ENCODE measurements at regions not wholly inside any gene's neighbourhood (a gene's known extent, or its start where the extent isn't known, plus 50 kb on each side); places are given as distances from the start of the nearest gene placed in this dataset.

GRCh38 chr14:95428557-95428956, 87.9 kb downstream of the SYNE3 start:
- POLR2A ChIA-PET = interaction anchor here (0.6 kb wide), 2 partner anchors 52 to 71 kb away, joined by 3 read pairs; no protein-coding TSS in a partner anchor
- no peak for TF ChIP-seq NFIC (IDR thresholded peaks at IDR 0.05; ENCODE audit: low read depth, low read length)
- no peak for TF ChIP-seq MEF2B (IDR thresholded peaks at IDR 0.05; ENCODE audit: partially characterized antibody, poor library complexity, severe bottlenecking)
- TF ChIP-seq ZNF217 (IDR thresholded peaks at IDR 0.05) = no peak
- TF ChIP-seq ETV6 (conservative IDR thresholded peaks at IDR 0.05 in 1 of 2, IDR thresholded peaks at IDR 0.05 in 1 of 2; ENCODE audit: borderline replicate concordance in 1 of 2, low read depth in 1 of 2) = no peak
- no peak for TF ChIP-seq E2F4 (IDR thresholded peaks at IDR 0.05; ENCODE audit: low read depth, low read length)
- TF ChIP-seq IKZF1 (conservative IDR thresholded peaks at IDR 0.05) = no peak
- TF ChIP-seq CBX3 (IDR thresholded peaks at IDR 0.05; ENCODE audit: borderline replicate concordance, low read depth) = no peak
- no peak for TF ChIP-seq NBN (IDR thresholded peaks at IDR 0.05)
- no peak for TF ChIP-seq ESRRA (IDR thresholded peaks at IDR 0.05; ENCODE audit: low read length)
- no peak for TF ChIP-seq ELK1 (IDR thresholded peaks at IDR 0.05; ENCODE audit: low read depth, low read length)
- no peak for TF ChIP-seq ZBTB4 (CRISPR knock-in tag; IDR thresholded peaks at IDR 0.05)
- TF ChIP-seq HDAC6 (IDR thresholded peaks at IDR 0.05; ENCODE audit: unreplicated experiment) = no peak
- H3K4me2 ChIP-seq (ENCODE audit: control insufficient read depth, insufficient read depth) = no peak overlapping the region
- RAD21 ChIA-PET (ENCODE audit: unreplicated experiment) = interaction anchor here (1.2 to 2.0 kb wide), 2 partner anchors 14 to 99 kb away, joined by 4 to 13 read pairs; no protein-coding TSS in a partner anchor
- FAIRE-seq (no peak), DNase-seq (ENCODE audit: low read depth, low spot score) (no peak), ATAC-seq (no peak)
- SMC1A ChIA-PET (ENCODE audit: uncharacterized antibody, unreplicated experiment) = interaction anchor here (0.7 to 2.9 kb wide), 6 partner anchors 13 to 739 kb away, joined by 3 to 18 read pairs (median 4); no protein-coding TSS in a partner anchor
- H3K9ac ChIP-seq (ENCODE audit: control insufficient read depth, insufficient read depth, low read length) = no peak overlapping the region
- no TSS peak for BruUV-seq (replicated peaks)
- CTCF ChIA-PET = interaction anchor here (0.6 to 6.5 kb wide), 11 partner anchors 13 to 737 kb away, joined by 3 to 47 read pairs (median 5); no protein-coding TSS in a partner anchor
- WGBS (ENCODE audit: insufficient coverage, insufficient replicate concordance, low lambda C conversion rate, missing lambda C conversion rate) = 93% methylated on average over 4 of the region's 4 CpGs
- H3K9me3 ChIP-seq (replicated peaks; ENCODE audit: control insufficient read depth, insufficient read depth, low read length) = no peaks in the 10 kb centered on the region
- intact Hi-C loops (cut with micrococcal nuclease; ENCODE audit: unreplicated experiment) = no loop called here
- in situ Hi-C loops (cut with MboI) = no loop called here
- H3K79me2 ChIP-seq (ENCODE audit: control insufficient read depth, insufficient read depth, low read length) = no peaks in the 10 kb centered on the region
- H3K27ac ChIP-seq (ENCODE audit: control insufficient read depth, insufficient read depth) = no peak overlapping the region
- no peaks in the 10 kb centered on the region for H3K27me3 ChIP-seq (replicated peaks in 1 of 2; ENCODE audit: control insufficient read depth in 2 of 2, insufficient read depth in 2 of 2, low read length in 1 of 2)
- no peaks in the 10 kb centered on the region for H3K4me1 ChIP-seq (ENCODE audit: control insufficient read depth, insufficient read depth, low read length)
- H3K4me3 ChIP-seq = no peak overlapping the region
- no peak overlapping the region for H2AFZ ChIP-seq (ENCODE audit: control insufficient read depth, low read depth, low read length)
- H4K20me1 ChIP-seq (ENCODE audit: control insufficient read depth, insufficient read depth) = no peaks in the 10 kb centered on the region
- H3K36me3 ChIP-seq (ENCODE audit: control insufficient read depth in 2 of 2, insufficient read depth in 2 of 2, low read length in 1 of 2) = peaks cover 17 to 23% of the 10 kb centered on the region in 2 experiments

Measured in GM12878 (cell line).